Epithelial cell of prostate (primary cell): ENCODE measurements at regions not wholly inside any gene's neighbourhood (a gene's known extent, or its start where the extent isn't known, plus 50 kb on each side); places are given as distances from the start of the nearest gene placed in this dataset.

Source experiments
- DNase-seq: peaks from one replicate; pipeline ENCODE4 v3.0.0-alpha.2; 2011; ENCODE audit warnings: low read depth, low spot score
- H3K27ac ChIP-seq: fragments of 450-650 bp; 2 replicates; pipeline ENCODE4 v1.5.1; 2017; ENCODE audit warnings: mild to moderate bottlenecking

DNA sequence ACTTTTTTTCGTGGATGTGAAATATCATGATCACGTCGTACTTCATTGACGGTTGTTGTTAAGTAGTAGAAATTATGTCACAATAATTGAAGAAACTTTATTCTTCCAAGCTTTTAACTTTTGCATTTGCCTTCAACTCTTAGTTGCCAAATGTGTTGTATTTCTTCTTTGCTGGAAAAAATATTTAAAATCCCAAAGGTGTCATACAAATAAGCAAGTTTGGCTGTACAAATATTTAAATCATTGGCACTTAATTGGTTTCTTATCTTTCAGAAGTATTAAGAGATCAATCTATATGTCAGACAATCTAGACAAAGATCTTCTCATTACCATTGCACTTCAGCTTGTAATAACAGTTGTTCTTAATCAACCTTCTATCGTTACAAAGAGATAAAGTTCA is 204.0 kb upstream of the HDAC4 start:
- DNase-seq: no peak
- no peak overlapping the region for H3K27ac ChIP-seq

DNA sequence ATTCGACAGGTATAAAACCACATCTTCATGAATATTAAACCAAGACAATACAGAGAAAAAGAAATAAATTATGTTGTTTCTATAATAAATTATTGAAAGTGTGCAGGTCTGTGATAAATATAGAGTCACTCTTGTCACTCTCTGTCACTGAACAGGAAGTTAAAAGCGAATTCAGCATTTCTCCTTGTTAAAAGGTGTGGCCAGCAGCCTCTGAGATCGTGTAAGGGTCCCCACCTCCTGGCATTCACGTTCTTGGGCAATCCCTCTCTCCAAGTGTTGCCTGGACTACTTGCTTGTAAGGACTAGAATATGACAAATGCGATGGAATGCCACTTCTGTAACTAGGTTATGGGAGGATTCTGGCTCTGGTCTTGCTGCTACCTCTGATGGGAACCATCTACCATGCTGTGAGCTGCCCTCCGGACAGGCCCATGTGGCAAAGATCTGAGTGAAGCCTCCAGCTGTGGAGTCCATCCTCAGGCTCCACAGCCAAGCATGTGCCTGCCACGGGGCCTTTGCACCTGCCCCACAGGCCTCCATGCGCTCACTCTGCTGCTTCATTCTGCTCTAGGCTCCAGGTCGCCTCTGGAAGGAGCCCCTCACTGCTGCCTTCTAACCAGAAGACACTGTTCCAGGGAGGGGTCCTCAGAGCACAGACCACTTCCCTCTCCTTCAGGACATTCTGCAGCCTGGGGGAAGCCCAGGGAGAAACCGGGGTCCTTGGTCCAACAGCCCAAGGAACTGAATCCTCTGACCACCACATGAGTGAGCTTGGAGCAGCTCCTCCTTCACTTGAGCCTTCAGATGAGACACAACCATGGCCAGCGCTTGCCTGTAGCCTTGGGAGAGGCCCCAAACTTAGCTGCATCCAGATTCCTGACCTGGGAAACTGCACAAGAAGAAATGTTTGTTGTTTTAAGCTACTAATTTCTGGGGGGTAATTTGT is 202.9 kb upstream of the HDAC4 start:
- DNase-seq: no peak
- H3K27ac ChIP-seq: no peak overlapping the region

DNA sequence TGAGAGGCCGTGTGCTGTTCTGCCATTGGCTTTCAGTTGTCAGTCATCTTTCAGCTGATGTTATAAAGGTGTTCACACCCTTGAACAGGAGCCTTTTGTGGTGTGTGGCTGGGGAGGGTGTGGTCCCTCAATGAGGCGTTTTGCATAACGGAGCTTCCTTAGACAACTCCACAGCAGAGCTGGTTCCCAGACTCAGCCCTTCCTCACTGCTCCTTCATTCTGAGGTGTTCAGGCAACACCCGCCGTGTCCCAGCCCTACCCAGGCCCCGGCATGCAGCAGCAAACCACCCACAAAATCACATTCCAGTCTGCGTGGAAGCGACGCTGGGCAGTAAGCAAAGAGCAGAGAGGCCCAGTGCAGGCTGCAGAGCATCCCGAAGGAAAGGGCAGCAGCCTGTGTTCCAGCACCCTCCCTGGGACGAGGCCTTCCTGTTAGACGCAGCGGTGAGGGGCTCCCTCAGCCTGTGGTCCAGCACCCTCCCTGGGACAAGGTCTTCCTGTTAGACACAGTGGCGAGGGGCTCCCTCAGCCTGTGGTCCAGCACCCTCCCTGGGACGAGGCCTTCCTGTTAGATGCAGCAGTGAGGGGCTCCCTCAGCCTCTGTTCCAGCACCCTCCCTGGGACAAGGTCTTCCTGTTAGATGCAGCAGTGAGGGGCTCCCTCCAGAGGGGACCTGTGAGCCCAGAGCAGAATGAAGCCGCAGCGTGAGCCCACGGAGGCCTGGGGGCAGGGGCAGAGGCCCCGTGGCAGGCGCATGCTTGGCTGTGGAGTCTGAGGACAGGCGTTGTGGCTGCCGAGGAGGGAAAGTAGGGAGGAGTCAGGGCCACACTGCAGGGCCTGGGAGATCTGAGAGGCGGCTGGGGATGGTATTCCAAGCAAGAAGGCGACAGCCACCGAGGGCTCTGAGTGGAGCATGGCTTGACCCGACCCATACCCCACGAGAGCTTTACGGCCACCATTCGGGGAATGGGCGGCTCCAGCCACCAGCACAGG is 201.8 kb upstream of the HDAC4 start:
- DNase-seq: no peak

DNA sequence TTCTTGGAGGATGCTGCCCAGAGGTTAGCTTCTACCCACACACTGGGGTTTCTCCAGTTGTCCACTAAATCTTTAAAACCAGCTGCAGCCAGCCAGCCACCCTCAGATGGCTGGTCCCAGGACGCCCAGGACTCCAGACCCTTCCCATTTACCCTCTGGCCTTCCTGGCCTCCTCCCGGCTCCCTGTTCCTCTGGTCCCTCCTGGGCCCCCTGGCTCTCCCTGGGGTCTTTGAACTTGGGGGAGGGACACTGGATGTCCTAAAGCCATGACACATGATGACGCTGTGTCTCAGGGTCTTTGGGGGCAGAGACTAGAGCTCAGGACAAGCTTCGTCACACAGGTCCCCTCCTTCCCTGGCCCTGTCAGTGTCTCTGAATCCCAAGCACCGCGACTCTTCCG is 201.1 kb upstream of the HDAC4 start:
- H3K27ac ChIP-seq: no peak overlapping the region
- DNase-seq: no peak

More for the DNA sequence above, 201.8 kb upstream of the HDAC4 start:
- H3K27ac ChIP-seq: no peak overlapping the region

DNA sequence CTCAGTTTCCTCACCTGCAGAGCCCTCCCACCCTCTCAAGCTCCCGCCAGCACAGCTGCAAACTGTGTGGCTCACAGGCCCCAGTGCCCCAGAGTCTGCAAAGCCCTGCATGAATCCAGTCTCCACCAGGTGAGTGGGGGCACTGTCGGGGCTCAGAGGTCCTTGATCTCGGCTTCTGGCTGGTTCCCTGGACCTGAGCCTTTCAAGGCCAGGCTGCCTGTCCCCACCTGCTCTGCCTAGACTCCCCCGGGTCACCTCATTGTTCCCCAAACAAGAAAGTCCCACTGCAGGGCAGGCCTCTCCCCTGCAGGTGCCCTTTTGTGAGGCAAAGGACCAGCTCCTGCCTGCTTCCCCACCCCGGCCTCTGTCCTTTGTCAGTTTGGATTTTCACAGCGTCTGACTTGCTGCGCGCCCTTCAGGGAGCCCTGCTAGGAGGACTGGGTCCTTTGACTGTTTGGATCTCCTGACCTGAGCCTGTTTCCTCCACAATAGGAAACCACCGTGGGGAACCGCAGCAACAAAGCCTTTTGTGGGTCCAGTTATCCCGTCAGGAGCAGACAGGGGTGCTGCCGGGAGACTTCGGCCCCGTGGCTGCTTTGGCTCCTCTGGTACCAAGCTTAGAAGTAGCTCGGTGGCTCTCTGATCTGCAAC is 200.5 kb upstream of the HDAC4 start:
- no peak for DNase-seq
- H3K27ac ChIP-seq: no peak overlapping the region

DNA sequence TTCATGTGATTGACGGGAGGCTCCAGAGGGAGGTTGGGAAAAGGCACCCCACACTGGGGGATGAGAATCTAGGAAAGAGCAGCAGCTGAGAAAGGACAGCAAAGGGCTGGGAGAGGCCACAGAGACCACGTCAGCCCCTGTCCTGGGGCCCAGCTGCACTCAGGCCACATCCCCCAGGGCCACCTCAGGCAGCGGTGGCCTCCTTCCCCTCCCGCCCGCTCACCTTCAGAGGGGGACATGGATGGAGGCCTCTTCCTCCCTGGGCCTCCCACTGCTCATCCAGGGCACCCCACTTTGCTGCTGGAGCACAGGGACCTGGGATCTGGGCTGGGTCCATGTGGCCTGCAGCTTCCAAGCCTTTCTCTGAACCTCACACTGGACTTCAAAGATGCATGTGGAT is 199.8 kb upstream of the HDAC4 start:
- no peak overlapping the region for H3K27ac ChIP-seq
- no peak for DNase-seq

DNA sequence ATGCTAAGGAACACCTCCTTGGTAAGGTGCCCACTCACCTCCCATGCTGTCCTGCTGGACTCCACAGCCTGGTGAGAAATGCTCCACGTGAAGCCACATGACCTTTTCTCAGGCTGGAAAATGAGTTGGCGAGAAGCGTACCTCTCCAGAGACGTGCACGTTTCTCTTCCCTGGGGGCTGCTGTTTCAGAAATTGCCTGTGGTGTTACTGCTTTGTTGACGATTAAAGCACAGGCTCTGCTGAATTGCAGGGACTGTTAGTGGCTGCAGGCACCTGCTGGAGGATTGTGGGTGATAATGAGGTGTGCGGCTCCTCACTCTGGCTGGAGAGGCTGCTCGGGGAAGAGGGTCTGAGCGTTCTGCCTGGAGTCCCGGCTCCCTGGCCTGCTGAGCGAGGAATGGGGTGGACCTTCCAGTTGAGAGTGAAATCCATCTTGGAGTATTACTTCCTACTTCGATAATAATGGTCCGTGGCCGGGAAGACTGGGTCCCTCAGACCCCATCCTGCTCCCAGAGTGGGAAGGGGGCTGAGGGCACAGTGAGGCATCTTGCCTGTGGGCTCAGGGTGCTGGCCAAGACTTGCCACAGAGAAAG is 199.3 kb upstream of the HDAC4 start:
- DNase-seq: no peak
- no peak overlapping the region for H3K27ac ChIP-seq

DNA sequence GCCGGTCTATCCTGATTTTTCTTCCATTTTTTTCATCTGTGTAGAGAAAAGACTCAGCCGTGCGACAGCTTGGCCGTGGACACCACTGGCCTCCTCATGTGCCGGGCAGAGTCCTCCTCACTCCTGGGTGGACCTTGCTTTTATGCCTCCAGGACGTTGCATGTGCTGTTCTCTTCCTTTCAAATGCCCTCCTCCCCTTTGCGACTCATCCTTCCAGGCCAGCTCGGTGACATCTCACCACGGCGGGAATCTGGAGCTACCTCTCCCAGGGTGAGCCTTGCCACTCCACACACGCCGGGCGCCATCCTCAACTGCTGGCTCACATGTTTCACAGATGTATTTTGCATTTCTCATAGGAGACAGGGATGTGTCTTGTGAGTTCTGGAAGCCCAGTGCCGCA is 198.5 kb upstream of the HDAC4 start:
- H3K27ac ChIP-seq: no peak overlapping the region
- no peak for DNase-seq

DNA sequence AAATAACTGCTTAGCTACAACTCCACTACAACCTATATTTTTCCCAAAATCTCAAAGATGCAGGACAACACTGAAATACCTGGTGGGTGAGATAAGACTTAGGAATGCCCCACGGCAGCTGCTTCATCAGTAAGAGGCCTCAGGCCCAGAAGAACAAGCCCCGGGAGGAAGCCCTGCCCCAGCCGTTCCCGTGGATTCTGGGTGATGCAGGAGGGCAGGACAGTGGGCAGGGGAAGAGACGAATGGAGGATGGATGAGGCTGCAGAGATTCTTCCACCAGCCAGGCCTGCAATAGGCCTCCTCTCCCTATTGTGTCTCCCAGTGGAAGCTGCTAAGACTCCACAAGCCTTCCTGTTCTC is 197.9 kb upstream of the HDAC4 start:
- H3K27ac ChIP-seq: no peak overlapping the region
- DNase-seq: no peak

DNA sequence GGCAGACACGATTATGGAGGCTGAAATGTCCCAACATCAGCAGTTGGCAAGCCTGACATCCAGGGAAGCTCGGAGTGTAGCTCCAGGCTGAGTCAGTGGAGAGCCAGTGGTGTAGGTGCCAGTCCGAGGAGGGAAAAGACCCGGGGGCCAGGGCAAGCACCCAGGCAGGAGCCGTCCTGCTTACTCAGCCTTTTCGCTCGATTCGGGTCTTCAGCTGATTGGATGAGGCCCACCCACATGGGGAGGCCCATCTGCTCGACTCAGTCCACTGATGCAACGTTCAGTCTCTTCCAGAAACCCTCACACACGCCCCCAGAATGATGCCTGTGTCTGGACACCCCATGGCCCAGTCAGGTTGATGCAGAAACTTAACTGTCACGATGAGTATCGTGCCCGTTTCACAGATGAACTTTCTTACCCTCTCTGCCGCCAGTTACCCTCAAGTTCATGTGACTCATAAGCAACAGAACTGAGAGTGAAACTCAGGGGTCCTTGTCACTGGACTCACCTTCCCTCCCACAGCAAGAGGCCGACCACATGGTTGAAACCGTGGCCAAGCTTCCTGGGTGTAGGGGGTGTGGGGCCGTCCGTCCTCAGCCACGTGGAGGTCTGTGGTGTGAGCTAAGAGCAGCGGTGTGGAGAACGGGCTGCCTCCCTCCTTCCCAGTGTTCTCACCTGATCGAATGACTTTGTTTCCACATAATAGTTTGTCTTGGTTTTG is 197.4 kb upstream of the HDAC4 start:
- no peak for DNase-seq
- no peak overlapping the region for H3K27ac ChIP-seq

DNA sequence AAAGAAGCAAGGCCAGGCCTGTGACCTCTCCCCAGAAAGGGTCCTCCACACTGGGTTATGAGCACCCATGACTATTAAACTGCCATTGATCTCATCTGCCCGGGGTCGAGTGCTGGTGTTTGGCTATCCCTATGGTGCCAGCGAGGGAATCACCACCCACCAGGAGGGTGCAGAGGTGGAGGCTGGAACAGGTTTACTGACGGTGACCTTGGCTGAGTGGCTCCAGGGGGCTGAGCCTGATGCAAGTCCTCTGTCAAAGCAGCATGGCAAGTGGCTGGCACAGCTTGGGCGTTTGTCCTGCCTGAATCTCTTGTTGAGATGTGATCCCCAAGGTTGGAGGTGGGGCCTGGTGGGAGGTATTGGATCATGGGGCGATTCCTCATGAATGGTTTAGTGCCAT is 196.4 kb upstream of the HDAC4 start:
- no peak overlapping the region for H3K27ac ChIP-seq
- DNase-seq: no peak

DNA sequence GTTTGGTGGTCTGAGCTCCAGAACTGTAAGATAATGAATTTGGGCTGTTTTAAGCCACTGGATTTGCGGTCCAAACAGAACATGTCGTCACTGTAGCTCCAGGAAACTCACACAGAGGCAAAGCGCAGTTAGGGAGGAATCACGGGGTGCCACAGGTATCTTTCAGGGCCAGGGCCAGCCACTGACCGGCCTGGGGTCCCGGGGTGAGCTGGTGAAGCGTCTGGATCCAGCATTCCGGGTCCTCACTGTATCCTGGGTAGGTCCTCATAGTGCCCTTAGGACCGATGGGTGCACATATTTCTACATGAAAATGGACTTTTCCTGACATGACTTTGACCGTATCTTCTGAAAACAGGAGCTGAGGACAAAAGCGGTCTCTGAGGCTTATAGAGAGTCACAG is 196.0 kb upstream of the HDAC4 start:
- DNase-seq: no peak
- no peak overlapping the region for H3K27ac ChIP-seq

DNA sequence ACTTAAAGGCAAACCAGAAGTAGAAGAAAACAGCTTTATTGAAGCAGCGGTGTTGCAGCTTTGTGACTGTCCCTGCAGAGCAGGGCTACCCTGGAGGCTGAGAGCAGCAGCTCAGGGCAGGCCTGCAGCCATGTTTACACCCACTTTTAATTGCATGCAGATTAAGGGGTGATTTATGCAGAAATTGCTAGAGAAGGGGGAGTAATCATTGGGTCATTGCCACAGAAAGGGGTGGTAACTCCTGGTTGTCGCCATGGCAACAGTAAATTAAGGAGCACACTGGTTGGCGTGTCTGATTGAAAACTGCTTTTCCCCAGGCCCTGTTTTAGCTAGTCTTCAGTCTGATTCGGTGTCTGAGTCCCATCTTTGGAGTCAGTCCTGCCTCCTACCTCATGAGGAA is 195.4 kb upstream of the HDAC4 start:
- no peak for DNase-seq

DNA sequence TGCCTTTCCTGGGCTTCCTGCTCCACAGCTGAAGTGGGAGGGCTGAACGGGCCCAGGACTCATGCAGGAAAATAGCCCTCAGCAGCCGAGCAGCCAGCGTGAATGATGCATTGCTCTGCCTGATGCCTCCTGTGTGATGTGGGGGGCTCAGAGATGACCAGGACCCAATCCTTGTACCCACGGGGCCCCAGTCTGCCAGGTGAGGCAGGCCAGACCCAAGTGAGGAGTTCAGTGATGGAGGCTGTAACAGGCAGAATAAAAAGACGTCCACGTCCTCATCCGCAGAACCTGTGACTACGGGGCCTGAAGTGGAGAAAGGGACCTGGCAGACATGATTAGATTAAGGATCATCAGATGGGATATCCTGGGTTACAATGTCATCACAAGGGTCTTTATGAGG is 194.9 kb upstream of the HDAC4 start:
- H3K27ac ChIP-seq: no peak overlapping the region
- no peak for DNase-seq

More for the DNA sequence above, 195.4 kb upstream of the HDAC4 start:
- no peak overlapping the region for H3K27ac ChIP-seq

DNA sequence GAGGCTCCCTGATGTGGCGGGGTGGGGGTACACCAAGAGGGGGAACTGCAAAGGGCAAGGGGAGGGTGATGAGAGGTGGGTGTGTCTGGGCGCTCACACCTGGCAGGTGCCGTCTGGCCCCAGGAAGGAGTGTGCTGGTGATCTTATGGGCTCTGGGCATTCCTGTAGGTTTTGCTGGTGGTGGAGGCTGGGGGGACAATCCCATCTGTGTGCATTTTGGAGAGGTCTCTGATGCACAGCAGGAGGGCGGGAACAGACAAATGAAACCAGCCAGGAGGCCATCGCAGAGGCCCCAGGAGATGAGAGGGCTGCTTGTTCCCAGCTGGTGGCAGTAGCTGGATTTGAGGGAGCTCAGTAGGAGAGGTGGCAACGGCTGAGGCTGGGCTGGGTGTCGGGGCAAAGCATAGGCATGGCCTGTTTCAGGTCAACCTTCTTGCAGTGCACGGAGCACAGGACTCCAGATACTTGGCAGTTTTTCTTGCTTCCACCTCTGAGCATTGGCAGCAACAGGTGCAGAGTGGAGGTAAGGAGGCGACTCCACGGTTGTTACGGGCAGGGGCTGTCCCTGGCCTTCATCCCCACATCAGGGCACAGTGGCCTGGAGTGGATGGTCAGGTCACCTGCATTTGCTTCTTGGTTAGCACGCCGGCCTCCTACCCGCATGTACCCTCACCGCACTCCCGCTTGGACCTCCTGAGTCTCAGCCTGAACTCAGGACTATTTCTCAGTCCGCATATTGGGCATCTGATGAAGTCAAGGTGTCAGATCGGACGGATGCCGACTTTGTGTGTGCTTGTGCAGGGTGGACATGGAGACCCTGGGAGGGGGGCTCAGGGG is 194.2 kb upstream of the HDAC4 start:
- DNase-seq: no peak
- no peak overlapping the region for H3K27ac ChIP-seq

DNA sequence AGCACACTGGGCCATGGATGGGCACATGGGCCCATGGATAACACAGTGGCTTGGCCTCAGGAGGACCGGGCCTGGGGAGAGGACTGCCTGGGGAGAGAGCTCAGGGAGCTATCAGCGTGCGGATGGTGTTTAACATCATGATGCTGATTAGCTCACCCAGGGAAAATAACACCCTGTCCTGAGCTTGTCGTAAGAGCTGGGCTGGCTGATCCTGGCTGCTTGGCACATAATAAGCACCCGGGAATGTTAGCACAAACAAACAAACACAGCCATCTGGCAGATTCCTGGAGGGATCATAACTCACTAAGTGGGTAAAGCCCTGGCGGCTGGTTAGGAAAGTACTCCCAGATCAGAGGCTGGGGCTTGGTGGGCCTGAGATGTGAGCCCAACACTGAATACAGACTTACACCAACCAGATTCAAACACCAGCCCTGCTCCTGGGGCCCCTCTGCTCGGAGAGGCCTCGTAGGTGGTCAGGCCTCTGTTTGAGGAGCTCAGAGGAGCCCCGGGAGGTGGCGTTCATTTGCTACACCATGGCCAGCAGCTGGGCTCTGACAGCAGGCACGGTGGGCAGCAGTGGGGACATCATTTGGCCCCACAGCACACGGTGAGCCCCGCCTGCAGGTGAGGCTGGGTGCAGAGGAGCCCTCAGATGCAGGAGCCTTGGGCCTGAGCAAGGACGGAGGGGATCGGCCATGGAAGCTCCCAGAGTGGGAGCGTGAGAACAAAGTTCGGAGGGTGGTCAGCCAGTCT is 193.4 kb upstream of the HDAC4 start:
- DNase-seq: no peak
- H3K27ac ChIP-seq: no peak overlapping the region

DNA sequence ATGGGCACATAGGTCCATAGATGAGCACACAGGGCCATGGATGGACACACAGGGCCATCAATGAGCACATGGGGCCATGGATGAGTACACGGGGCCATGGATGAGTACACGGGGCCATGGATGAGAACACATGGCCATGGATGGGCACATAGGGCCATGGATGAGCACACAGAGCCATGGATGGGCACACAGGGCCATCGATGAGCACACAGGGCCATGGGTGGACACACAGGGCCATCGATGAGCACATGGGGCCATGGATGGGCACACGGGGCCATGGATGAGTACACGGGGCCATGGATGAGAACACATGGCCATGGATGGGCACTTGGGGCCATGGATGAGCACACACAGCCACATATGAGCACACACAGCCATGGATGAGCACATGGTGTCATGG is 192.6 kb upstream of the HDAC4 start:
- DNase-seq: no peak
- no peak overlapping the region for H3K27ac ChIP-seq
